Activated gamma-delta T cell treated with anti-CD3 and anti-CD28 coated beads, Interleukin-2, amount 50 U/mL, for 16 hours (primary cell): ENCODE measurements at regions not wholly inside any gene's neighbourhood (a gene's known extent, or its start where the extent isn't known, plus 50 kb on each side); places are given as distances from the start of the nearest gene placed in this dataset.

Experiments used
- DNase-seq: peaks from one replicate; pipeline ENCODE4 v3.0.0-alpha.2; 2020; ENCODE audit warnings: low read depth

- DNase-seq, result no peak
Observed at GRCh38 chr18:42632801-42633200, 482.7 kb downstream of the RIT2 start.

- no peak for DNase-seq
Observed at GRCh38 chr18:42635378-42636048, 480.0 kb downstream of the RIT2 start.

GRCh38 chr18:42636309-42636708 lies 479.2 kb downstream of the RIT2 start:
- DNase-seq, result no peak

GRCh38 chr18:42640160-42640559 lies 475.3 kb downstream of the RIT2 start:
- DNase-seq, result no peak

- no peak for DNase-seq
Observed at GRCh38 chr18:42641996-42642395, 473.5 kb downstream of the RIT2 start.

- no peak for DNase-seq
Observed at GRCh38 chr18:42644729-42645131, 470.8 kb downstream of the RIT2 start.

- no peak for DNase-seq
Observed at GRCh38 chr18:42649331-42650035, 466.0 kb downstream of the RIT2 start.

- DNase-seq, result no peak
Observed at GRCh38 chr18:42654556-42654955, 460.9 kb downstream of the RIT2 start.

- no peak for DNase-seq
Observed at GRCh38 chr18:42657551-42657950, 457.9 kb downstream of the RIT2 start.

- DNase-seq, result no peak
Observed at GRCh38 chr18:42658171-42658570, 457.3 kb downstream of the RIT2 start.

GRCh38 chr18:42659187-42659586 lies 456.3 kb downstream of the RIT2 start:
- DNase-seq, result no peak

GRCh38 chr18:42670860-42671259 lies 444.6 kb downstream of the RIT2 start:
- no peak for DNase-seq

- DNase-seq, result no peak
Observed at GRCh38 chr18:42675810-42676209, 439.7 kb downstream of the RIT2 start.

GRCh38 chr18:42683094-42683493 lies 432.4 kb downstream of the RIT2 start:
- no peak for DNase-seq

GRCh38 chr18:42689310-42689709 lies 426.2 kb downstream of the RIT2 start:
- DNase-seq, result no peak
